ENCODE measurements at regions not wholly inside any gene's neighbourhood (a gene's known extent, or its start where the extent isn't known, plus 50 kb on each side); places are given as distances from the start of the nearest gene placed in this dataset.

GRCh38 chr6:77341058-77341986, 122.0 kb downstream of the HTR1B start:
- intact Hi-C loops (cut with DNase I), result no loop called here
- ATAC-seq, result peak; percentile 92 to 98 (median 94)

GRCh38 chr6:77340331-77340730, 123.0 kb downstream of the HTR1B start:
- DNase-seq, result no peak
- 67 to 74% methylated on average over 4 of the region's 4 CpGs for WGBS, 2 donors
- no peaks in the 10 kb centered on the region for H3K27me3 ChIP-seq
- no peaks in the 10 kb centered on the region for H3K36me3 ChIP-seq
- intact Hi-C loops (cut with DNase I), result no loop called here
- H3K27ac ChIP-seq, result no peak overlapping the region
- TF ChIP-seq CTCF (IDR thresholded peaks at IDR 0.05), result no peak
- H3K4me3 ChIP-seq, result no peak overlapping the region
- ATAC-seq, result no peak
- H3K9me3 ChIP-seq, result no peaks in the 10 kb centered on the region
- no peak for FAIRE-seq
- H3K4me1 ChIP-seq, result no peaks in the 10 kb centered on the region

More at GRCh38 chr6:77341058-77341986, 122.0 kb downstream of the HTR1B start:
- 30 to 31% methylated on average over 4 of the region's 4 CpGs for WGBS, 2 donors
- FAIRE-seq (no peak), DNase-seq (peak in 5 of 6 donors; percentile 46 to 71 (median 61))
- Histone ChIP-seq H3K4me3 (no peak overlapping the region), H3K9me3 (no peaks in the 10 kb centered on the region), H3K4me1 (no peaks in the 10 kb centered on the region), H3K27me3 (no peaks in the 10 kb centered on the region), H3K27ac (no peak overlapping the region), H3K36me3 (no peaks in the 10 kb centered on the region)
- TF ChIP-seq CTCF (IDR thresholded peaks at IDR 0.05), result no peak

- no peak overlapping the region for H3K27ac ChIP-seq
- no peaks in the 10 kb centered on the region for H3K9me3 ChIP-seq
- no peak for ATAC-seq
- no peaks in the 10 kb centered on the region for H3K4me1 ChIP-seq
- FAIRE-seq, result no peak
- no peak for DNase-seq
- H3K27me3 ChIP-seq, result no peaks in the 10 kb centered on the region
- 88 to 94% methylated on average over 2 of the region's 2 CpGs for WGBS, 2 donors
- TF ChIP-seq CTCF (IDR thresholded peaks at IDR 0.05), result no peak
- no peaks in the 10 kb centered on the region for H3K36me3 ChIP-seq
- no peak overlapping the region for H3K4me3 ChIP-seq
- intact Hi-C loops (cut with DNase I), result no loop called here
These were observed 123.4 kb downstream of the HTR1B start for GRCh38 chr6:77339926-77340325.

GRCh38 chr6:77337392-77337791, 125.9 kb downstream of the HTR1B start:
- Histone ChIP-seq H3K27ac (no peak overlapping the region), H3K4me1 (no peaks in the 10 kb centered on the region), H3K4me3 (no peak overlapping the region), H3K27me3 (no peaks in the 10 kb centered on the region), H3K9me3 (no peaks in the 10 kb centered on the region), H3K36me3 (no peaks in the 10 kb centered on the region)
- intact Hi-C loops (cut with DNase I), result no loop called here
- no peak for DNase-seq
- FAIRE-seq, result no peak
- ATAC-seq, result no peak
- TF ChIP-seq CTCF (IDR thresholded peaks at IDR 0.05), result no peak

GRCh38 chr6:77334093-77334492, 129.2 kb downstream of the HTR1B start:
- H3K9me3 ChIP-seq, result no peaks in the 10 kb centered on the region
- TF ChIP-seq CTCF (IDR thresholded peaks at IDR 0.05), result no peak
- H3K36me3 ChIP-seq, result no peaks in the 10 kb centered on the region
- no peak overlapping the region for H3K27ac ChIP-seq
- no peaks in the 10 kb centered on the region for H3K27me3 ChIP-seq
- no peak overlapping the region for H3K4me3 ChIP-seq
- H3K4me1 ChIP-seq, result no peaks in the 10 kb centered on the region
- whole genome bisulfite sequencing, 2 donors, result 77 to 84% methylated on average over 3 of the region's 3 CpGs
- no peak for FAIRE-seq
- ATAC-seq, result no peak
- DNase-seq, result no peak
- intact Hi-C loops (cut with DNase I), result no loop called here
